GM23338 (cell line): ENCODE measurements at regions not wholly inside any gene's neighbourhood (a gene's known extent, or its start where the extent isn't known, plus 50 kb on each side); places are given as distances from the start of the nearest gene placed in this dataset.

Source experiments
- ATAC-seq: fragments of 200-7000 bp; cut with Tn5 transposase; 3 replicates; pipeline ENCODE4 v1.9.1; 2020
- DNase-seq: peaks from one replicate; pipeline ENCODE4 v3.0.0-alpha.2; 2015; ENCODE audit warnings: low spot score
- H2AFZ ChIP-seq: fragments of 200-600 bp; sonication (generic); 2 replicates; pipeline ENCODE4 v1.8.0; 2016; ENCODE audit warnings: antibody characterized with exemption, mild to moderate bottlenecking, moderate library complexity
- H3F3A ChIP-seq: fragments of 200-600 bp; sonication (generic); replicated peaks from 2 replicates; pipeline ENCODE4 v1.8.0; 2017; ENCODE audit warnings: antibody characterized with exemption, mixed run types, low read depth
- H3K27ac ChIP-seq: fragments of 200-600 bp; sonication (generic); 2 replicates; pipeline ENCODE4 v1.6.1; 2016; ENCODE audit warnings: low read depth
- H3K27me3 ChIP-seq: fragments of 200-600 bp; sonication (generic); 2 replicates; pipeline ENCODE4 v1.8.0; 2016; ENCODE audit warnings: mild to moderate bottlenecking, mixed run types, moderate library complexity; ENCODE audit not compliant: insufficient read depth
- H3K36me3 ChIP-seq: fragments of 200-600 bp; sonication (generic); 2 replicates; pipeline ENCODE4 v1.8.0; 2016; ENCODE audit warnings: mild to moderate bottlenecking; ENCODE audit not compliant: insufficient read depth
- H3K4me1 ChIP-seq: fragments of 200-600 bp; sonication (generic); 2 replicates; pipeline ENCODE4 v1.8.0; 2016; ENCODE audit warnings: mild to moderate bottlenecking, moderate library complexity; ENCODE audit not compliant: insufficient read depth
- H3K4me2 ChIP-seq: fragments of 200-600 bp; sonication (generic); 2 replicates; pipeline ENCODE4 v1.7.1; 2017; ENCODE audit warnings: mixed run types
- H3K4me3 ChIP-seq: fragments of 200-600 bp; sonication (generic); 2 replicates; pipeline ENCODE4 v1.6.1; 2016; ENCODE audit warnings: mixed run types
- H3K79me2 ChIP-seq: fragments of 200-600 bp; sonication (generic); replicated peaks from 2 replicates; pipeline ENCODE4 v1.8.0; 2017; ENCODE audit warnings: mild to moderate bottlenecking; ENCODE audit not compliant: insufficient read depth
- H3K9me2 ChIP-seq: fragments of 200-600 bp; sonication (generic); 2 replicates; pipeline ENCODE4 v1.8.0; 2017; ENCODE audit not compliant: insufficient read depth
- H4K20me1 ChIP-seq: fragments of 200-600 bp; sonication (generic); replicated peaks from 2 replicates; pipeline ENCODE4 v1.8.0; 2017; ENCODE audit warnings: mild to moderate bottlenecking; ENCODE audit not compliant: insufficient read depth
- H3K27ac Mint-ChIP-seq: 2 replicates; pipeline ENCODE4 v1.8.0; 2020; ENCODE audit warnings: inconsistent platforms, mild to moderate bottlenecking, moderate library complexity, mixed read lengths
- H3K27me3 Mint-ChIP-seq: 3 replicates; pipeline ENCODE4 v1.8.0; 2022; ENCODE audit warnings: low read depth, mild to moderate bottlenecking, moderate library complexity, mixed read lengths, inconsistent platforms; ENCODE audit not compliant: insufficient read depth, poor library complexity
- H3K36me3 Mint-ChIP-seq: 3 replicates; pipeline ENCODE4 v1.8.0; 2021; ENCODE audit warnings: low read depth, mild to moderate bottlenecking, inconsistent platforms, moderate library complexity, mixed read lengths
- H3K4me1 Mint-ChIP-seq: 3 replicates; pipeline ENCODE4 v1.8.0; 2020; ENCODE audit warnings: mild to moderate bottlenecking, inconsistent platforms, mixed read lengths
- H3K4me3 Mint-ChIP-seq: 3 replicates; pipeline ENCODE4 v1.8.0; 2021; ENCODE audit warnings: moderate library complexity, mild to moderate bottlenecking, inconsistent platforms, mixed read lengths
- H3K9me3 Mint-ChIP-seq: 3 replicates; pipeline ENCODE4 v1.8.0; 2020; ENCODE audit warnings: moderate library complexity, mild to moderate bottlenecking, inconsistent platforms, mixed read lengths
- CREB1 ChIP-seq: fragments of 250-450 bp; sonication (Bioruptor Pico); IDR thresholded peaks from 2 replicates; pipeline ENCODE4 v1.5.0; 2020; ENCODE audit warnings: low read depth, mild to moderate bottlenecking, moderate library complexity
- EZH2phosphoT487 ChIP-seq: fragments of 200-600 bp; sonication (generic); IDR thresholded peaks from one replicate; pipeline ENCODE4 v1.8.1; 2018; ENCODE audit warnings: antibody characterized with exemption; ENCODE audit not compliant: unreplicated experiment
- JUNB ChIP-seq: IDR thresholded peaks from one replicate; pipeline ENCODE4 v1.6.1; 2016; ENCODE audit warnings: antibody characterized with exemption; ENCODE audit not compliant: unreplicated experiment
- NANOG ChIP-seq: IDR thresholded peaks from 2 replicates; pipeline ENCODE4 v1.6.1; 2016; ENCODE audit warnings: antibody characterized with exemption, borderline replicate concordance
- POLR2AphosphoS5 ChIP-seq: IDR thresholded peaks from 2 replicates; pipeline ENCODE4 v1.6.1; 2016; ENCODE audit warnings: antibody characterized with exemption, low read depth
- STAT1 ChIP-seq: IDR thresholded peaks from one replicate; pipeline ENCODE4 v1.6.1; 2016; ENCODE audit warnings: antibody characterized with exemption; ENCODE audit not compliant: unreplicated experiment
- ZNF114 ChIP-seq: fragments of 250-450 bp; sonication (Bioruptor Pico); IDR thresholded peaks from 2 replicates; pipeline ENCODE4 v1.5.0; 2020; ENCODE audit warnings: mild to moderate bottlenecking, moderate library complexity
- ZNF331 ChIP-seq: fragments of 250-450 bp; sonication (Bioruptor Pico); IDR thresholded peaks from 2 replicates; pipeline ENCODE4 v1.5.0; 2020; ENCODE audit warnings: low read depth, mild to moderate bottlenecking, moderate library complexity
- TF ChIP-seq, protein P1 (sequence below), 2 experiments: fragments of 200-600 bp in 1 of 2; sonication (generic) in 1 of 2; conservative IDR thresholded peaks; 2 replicates each; pipeline versions ENCODE4 v1.5.1 to v1.6.1; 2016 to 2017; ENCODE audit warnings: antibody characterized with exemption in 2 of 2, low read depth in 2 of 2, mild to moderate bottlenecking in 2 of 2, moderate library complexity in 1 of 2
- TF ChIP-seq, protein P2 (sequence below): IDR thresholded peaks from one replicate; pipeline ENCODE4 v1.6.1; 2018; ENCODE audit warnings: antibody characterized with exemption; ENCODE audit not compliant: unreplicated experiment
- TF ChIP-seq, protein P3 (sequence below): fragments of 250-450 bp; sonication (Bioruptor Pico); IDR thresholded peaks from 2 replicates; pipeline ENCODE4 v1.5.0; 2020; ENCODE audit warnings: mild to moderate bottlenecking, moderate library complexity
- TF ChIP-seq, protein P4 (sequence below): IDR thresholded peaks from 2 replicates; pipeline ENCODE4 v1.6.1; 2016; ENCODE audit warnings: antibody characterized with exemption

DNA sequence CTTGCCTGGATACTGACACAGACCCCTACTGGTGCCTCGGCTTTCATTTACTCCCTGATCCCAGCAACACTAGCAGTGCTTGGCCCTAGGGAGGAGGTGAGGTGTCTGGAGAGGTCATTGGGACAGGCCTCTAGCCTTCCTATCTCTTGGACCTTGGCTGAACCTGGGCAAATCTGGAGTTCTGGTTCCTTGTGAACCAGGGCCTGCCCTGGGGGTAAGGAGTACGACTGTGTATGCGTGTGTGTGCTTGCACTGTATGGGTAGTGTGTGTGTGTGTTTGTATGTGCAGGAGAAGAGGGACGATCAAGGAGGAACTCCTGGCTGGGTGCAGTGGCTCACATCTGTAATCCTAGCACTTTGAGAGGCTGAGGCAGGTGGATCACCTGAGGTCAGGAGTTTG is 252.7 kb upstream of the CSF3R start:
- Mint-ChIP-seq H3K27ac (no peak overlapping the region; the same call in 1 of the 2 replicates), H3K36me3 (no peaks in the 10 kb centered on the region), H3K4me3 (no peak overlapping the region), H3K4me1 (peaks cover 36% of the 10 kb centered on the region), H3K9me3 (no peaks in the 10 kb centered on the region), H3K27me3 (peaks cover 11% of the 10 kb centered on the region)
- Histone ChIP-seq H2AFZ (no peak overlapping the region), H3K4me2 (no peak overlapping the region), H4K20me1 (no peaks in the 10 kb centered on the region), H3K36me3 (no peaks in the 10 kb centered on the region), H3K4me1 (peaks cover 4% of the 10 kb centered on the region; the same call in 1 of the 2 replicates), H3K27ac (no peak overlapping the region), H3K4me3 (no peak overlapping the region), H3K27me3 (no peaks in the 10 kb centered on the region), H3F3A (no peaks in the 10 kb centered on the region), H3K79me2 (no peaks in the 10 kb centered on the region), H3K9me2 (peaks cover 15% of the 10 kb centered on the region; the same call in 1 of the 2 replicates)
- TF ChIP-seq ZNF331 (no peak), ZNF114 (CRISPR knock-in tag) (no peak), NANOG (no peak), JUNB (no peak), STAT1 (no peak), EZH2phosphoT487 (no peak), CREB1 (CRISPR knock-in tag) (no peak), POLR2AphosphoS5 (no peak)
- TF ChIP-seq, protein P1, sequence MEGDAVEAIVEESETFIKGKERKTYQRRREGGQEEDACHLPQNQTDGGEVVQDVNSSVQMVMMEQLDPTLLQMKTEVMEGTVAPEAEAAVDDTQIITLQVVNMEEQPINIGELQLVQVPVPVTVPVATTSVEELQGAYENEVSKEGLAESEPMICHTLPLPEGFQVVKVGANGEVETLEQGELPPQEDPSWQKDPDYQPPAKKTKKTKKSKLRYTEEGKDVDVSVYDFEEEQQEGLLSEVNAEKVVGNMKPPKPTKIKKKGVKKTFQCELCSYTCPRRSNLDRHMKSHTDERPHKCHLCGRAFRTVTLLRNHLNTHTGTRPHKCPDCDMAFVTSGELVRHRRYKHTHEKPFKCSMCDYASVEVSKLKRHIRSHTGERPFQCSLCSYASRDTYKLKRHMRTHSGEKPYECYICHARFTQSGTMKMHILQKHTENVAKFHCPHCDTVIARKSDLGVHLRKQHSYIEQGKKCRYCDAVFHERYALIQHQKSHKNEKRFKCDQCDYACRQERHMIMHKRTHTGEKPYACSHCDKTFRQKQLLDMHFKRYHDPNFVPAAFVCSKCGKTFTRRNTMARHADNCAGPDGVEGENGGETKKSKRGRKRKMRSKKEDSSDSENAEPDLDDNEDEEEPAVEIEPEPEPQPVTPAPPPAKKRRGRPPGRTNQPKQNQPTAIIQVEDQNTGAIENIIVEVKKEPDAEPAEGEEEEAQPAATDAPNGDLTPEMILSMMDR (conservative IDR thresholded peaks at IDR 0.05; ENCODE audit: low read depth in 2 of 2): no peak
- TF ChIP-seq, protein P2, sequence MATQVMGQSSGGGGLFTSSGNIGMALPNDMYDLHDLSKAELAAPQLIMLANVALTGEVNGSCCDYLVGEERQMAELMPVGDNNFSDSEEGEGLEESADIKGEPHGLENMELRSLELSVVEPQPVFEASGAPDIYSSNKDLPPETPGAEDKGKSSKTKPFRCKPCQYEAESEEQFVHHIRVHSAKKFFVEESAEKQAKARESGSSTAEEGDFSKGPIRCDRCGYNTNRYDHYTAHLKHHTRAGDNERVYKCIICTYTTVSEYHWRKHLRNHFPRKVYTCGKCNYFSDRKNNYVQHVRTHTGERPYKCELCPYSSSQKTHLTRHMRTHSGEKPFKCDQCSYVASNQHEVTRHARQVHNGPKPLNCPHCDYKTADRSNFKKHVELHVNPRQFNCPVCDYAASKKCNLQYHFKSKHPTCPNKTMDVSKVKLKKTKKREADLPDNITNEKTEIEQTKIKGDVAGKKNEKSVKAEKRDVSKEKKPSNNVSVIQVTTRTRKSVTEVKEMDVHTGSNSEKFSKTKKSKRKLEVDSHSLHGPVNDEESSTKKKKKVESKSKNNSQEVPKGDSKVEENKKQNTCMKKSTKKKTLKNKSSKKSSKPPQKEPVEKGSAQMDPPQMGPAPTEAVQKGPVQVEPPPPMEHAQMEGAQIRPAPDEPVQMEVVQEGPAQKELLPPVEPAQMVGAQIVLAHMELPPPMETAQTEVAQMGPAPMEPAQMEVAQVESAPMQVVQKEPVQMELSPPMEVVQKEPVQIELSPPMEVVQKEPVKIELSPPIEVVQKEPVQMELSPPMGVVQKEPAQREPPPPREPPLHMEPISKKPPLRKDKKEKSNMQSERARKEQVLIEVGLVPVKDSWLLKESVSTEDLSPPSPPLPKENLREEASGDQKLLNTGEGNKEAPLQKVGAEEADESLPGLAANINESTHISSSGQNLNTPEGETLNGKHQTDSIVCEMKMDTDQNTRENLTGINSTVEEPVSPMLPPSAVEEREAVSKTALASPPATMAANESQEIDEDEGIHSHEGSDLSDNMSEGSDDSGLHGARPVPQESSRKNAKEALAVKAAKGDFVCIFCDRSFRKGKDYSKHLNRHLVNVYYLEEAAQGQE: no peak
- TF ChIP-seq, protein P3, sequence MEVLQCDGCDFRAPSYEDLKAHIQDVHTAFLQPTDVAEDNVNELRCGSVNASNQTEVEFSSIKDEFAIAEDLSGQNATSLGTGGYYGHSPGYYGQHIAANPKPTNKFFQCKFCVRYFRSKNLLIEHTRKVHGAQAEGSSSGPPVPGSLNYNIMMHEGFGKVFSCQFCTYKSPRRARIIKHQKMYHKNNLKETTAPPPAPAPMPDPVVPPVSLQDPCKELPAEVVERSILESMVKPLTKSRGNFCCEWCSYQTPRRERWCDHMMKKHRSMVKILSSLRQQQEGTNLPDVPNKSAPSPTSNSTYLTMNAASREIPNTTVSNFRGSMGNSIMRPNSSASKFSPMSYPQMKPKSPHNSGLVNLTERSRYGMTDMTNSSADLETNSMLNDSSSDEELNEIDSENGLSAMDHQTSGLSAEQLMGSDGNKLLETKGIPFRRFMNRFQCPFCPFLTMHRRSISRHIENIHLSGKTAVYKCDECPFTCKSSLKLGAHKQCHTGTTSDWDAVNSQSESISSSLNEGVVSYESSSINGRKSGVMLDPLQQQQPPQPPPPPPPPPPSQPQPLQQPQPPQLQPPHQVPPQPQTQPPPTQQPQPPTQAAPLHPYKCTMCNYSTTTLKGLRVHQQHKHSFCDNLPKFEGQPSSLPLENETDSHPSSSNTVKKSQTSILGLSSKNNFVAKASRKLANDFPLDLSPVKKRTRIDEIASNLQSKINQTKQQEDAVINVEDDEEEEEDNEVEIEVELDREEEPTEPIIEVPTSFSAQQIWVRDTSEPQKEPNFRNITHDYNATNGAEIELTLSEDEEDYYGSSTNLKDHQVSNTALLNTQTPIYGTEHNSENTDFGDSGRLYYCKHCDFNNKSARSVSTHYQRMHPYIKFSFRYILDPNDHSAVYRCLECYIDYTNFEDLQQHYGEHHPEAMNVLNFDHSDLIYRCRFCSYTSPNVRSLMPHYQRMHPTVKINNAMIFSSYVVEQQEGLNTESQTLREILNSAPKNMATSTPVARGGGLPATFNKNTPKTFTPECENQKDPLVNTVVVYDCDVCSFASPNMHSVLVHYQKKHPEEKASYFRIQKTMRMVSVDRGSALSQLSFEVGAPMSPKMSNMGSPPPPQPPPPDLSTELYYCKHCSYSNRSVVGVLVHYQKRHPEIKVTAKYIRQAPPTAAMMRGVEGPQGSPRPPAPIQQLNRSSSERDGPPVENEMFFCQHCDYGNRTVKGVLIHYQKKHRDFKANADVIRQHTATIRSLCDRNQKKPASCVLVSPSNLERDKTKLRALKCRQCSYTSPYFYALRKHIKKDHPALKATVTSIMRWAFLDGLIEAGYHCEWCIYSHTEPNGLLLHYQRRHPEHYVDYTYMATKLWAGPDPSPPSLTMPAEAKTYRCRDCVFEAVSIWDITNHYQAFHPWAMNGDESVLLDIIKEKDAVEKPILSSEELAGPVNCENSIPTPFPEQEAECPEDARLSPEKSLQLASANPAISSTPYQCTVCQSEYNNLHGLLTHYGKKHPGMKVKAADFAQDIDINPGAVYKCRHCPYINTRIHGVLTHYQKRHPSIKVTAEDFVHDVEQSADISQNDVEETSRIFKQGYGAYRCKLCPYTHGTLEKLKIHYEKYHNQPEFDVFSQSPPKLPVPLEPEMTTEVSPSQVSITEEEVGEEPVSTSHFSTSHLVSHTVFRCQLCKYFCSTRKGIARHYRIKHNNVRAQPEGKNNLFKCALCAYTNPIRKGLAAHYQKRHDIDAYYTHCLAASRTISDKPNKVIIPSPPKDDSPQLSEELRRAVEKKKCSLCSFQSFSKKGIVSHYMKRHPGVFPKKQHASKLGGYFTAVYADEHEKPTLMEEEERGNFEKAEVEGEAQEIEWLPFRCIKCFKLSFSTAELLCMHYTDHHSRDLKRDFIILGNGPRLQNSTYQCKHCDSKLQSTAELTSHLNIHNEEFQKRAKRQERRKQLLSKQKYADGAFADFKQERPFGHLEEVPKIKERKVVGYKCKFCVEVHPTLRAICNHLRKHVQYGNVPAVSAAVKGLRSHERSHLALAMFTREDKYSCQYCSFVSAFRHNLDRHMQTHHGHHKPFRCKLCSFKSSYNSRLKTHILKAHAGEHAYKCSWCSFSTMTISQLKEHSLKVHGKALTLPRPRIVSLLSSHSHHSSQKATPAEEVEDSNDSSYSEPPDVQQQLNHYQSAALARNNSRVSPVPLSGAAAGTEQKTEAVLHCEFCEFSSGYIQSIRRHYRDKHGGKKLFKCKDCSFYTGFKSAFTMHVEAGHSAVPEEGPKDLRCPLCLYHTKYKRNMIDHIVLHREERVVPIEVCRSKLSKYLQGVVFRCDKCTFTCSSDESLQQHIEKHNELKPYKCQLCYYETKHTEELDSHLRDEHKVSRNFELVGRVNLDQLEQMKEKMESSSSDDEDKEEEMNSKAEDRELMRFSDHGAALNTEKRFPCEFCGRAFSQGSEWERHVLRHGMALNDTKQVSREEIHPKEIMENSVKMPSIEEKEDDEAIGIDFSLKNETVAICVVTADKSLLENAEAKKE (CRISPR knock-in tag): no peak
- TF ChIP-seq, protein P4, sequence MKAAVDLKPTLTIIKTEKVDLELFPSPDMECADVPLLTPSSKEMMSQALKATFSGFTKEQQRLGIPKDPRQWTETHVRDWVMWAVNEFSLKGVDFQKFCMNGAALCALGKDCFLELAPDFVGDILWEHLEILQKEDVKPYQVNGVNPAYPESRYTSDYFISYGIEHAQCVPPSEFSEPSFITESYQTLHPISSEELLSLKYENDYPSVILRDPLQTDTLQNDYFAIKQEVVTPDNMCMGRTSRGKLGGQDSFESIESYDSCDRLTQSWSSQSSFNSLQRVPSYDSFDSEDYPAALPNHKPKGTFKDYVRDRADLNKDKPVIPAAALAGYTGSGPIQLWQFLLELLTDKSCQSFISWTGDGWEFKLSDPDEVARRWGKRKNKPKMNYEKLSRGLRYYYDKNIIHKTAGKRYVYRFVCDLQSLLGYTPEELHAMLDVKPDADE: no peak
- DNase-seq (no peak), ATAC-seq (no peak)
